Mesenchymal stem cell (in vitro differentiated cells and primary cell): ENCODE measurements at regions not wholly inside any gene's neighbourhood (a gene's known extent, or its start where the extent isn't known, plus 50 kb on each side); places are given as distances from the start of the nearest gene placed in this dataset.

Experiments used
- DNase-seq: peaks from one replicate; pipeline ENCODE4 v3.0.0-alpha.2; 2013
- H2AFZ ChIP-seq: one replicate; pipeline ENCODE4 v1.6.1; 2013; ENCODE audit warnings: low read depth, mild to moderate bottlenecking, control low read depth, inconsistent platforms, low read length, moderate library complexity
- H2AK5ac ChIP-seq: 2 replicates; pipeline ENCODE4 v1.6.1; 2013; ENCODE audit warnings: low read length, moderate library complexity, mild to moderate bottlenecking, inconsistent platforms; ENCODE audit not compliant: severe bottlenecking
- H2BK120ac ChIP-seq: one replicate; pipeline ENCODE4 v1.6.1; 2013; ENCODE audit warnings: low read depth, mild to moderate bottlenecking, inconsistent platforms, low read length, moderate library complexity
- H2BK12ac ChIP-seq, 2 experiments: one replicate each; pipeline ENCODE4 v1.6.1; 2013; ENCODE audit warnings: inconsistent platforms in 2 of 2, low read length in 2 of 2, mild to moderate bottlenecking in 2 of 2, moderate library complexity in 2 of 2, control low read depth in 1 of 2
- H2BK15ac ChIP-seq: one replicate; pipeline ENCODE4 v1.6.1; 2013; ENCODE audit warnings: mild to moderate bottlenecking, low read depth, inconsistent platforms; ENCODE audit not compliant: poor library complexity, severe bottlenecking
- H2BK5ac ChIP-seq: 2 replicates; pipeline ENCODE4 v1.6.1; 2013; ENCODE audit warnings: low read depth, mild to moderate bottlenecking, low read length, control low read depth, inconsistent platforms; ENCODE audit not compliant: poor library complexity, severe bottlenecking
- H3K14ac ChIP-seq, 2 experiments: one replicate each; pipeline ENCODE4 v1.6.1; 2013; ENCODE audit warnings: inconsistent platforms in 2 of 2, low read length in 2 of 2, control low read depth in 1 of 2, mild to moderate bottlenecking in 1 of 2, moderate library complexity in 1 of 2
- H3K18ac ChIP-seq, 2 experiments: one replicate each; pipeline ENCODE4 v1.6.1; 2013; ENCODE audit warnings: inconsistent platforms in 2 of 2, low read length in 2 of 2, control low read depth in 1 of 2, low read depth in 1 of 2, mild to moderate bottlenecking in 1 of 2
- H3K23ac ChIP-seq, 2 experiments: one replicate each; pipeline ENCODE4 v1.6.1; 2013; ENCODE audit warnings: inconsistent platforms in 2 of 2, low read length in 2 of 2, mild to moderate bottlenecking in 2 of 2, moderate library complexity in 2 of 2, control low read depth in 1 of 2
- H3K27ac ChIP-seq: 2 replicates; pipeline ENCODE4 v1.5.1; 2013; ENCODE audit warnings: mild to moderate bottlenecking, moderate library complexity, low read length, control low read depth, inconsistent platforms; ENCODE audit not compliant: poor library complexity, severe bottlenecking
- H3K27me3 ChIP-seq, 2 experiments: 2 replicates each; pipeline versions ENCODE4 v1.6.1 to v1.7.0; 2013; ENCODE audit warnings: low read length in 2 of 2, mild to moderate bottlenecking in 2 of 2, moderate library complexity in 2 of 2, control low read depth in 1 of 2, inconsistent platforms in 1 of 2; ENCODE audit not compliant: control insufficient read depth in 1 of 2, insufficient read depth in 1 of 2
- H3K36me3 ChIP-seq, 2 experiments: 2 replicates each; pipeline versions ENCODE4 v1.6.1 to v1.7.0; 2013; ENCODE audit warnings: low read length in 2 of 2, control low read depth in 1 of 2, inconsistent platforms in 1 of 2, low read depth in 1 of 2, mild to moderate bottlenecking in 1 of 2; ENCODE audit not compliant: insufficient read depth in 2 of 2, control insufficient read depth in 1 of 2
- H3K4ac ChIP-seq, 2 experiments: one replicate each; pipeline ENCODE4 v1.6.1; 2013; ENCODE audit warnings: inconsistent platforms in 2 of 2, low read length in 2 of 2, mild to moderate bottlenecking in 2 of 2, moderate library complexity in 2 of 2, control low read depth in 1 of 2, low read depth in 1 of 2
- H3K4me1 ChIP-seq: 2 replicates; pipeline ENCODE4 v1.6.1; 2013; ENCODE audit warnings: low read depth, low read length, control low read depth; ENCODE audit not compliant: control insufficient read depth, insufficient read depth
- H3K4me2 ChIP-seq: 2 replicates; pipeline ENCODE4 v1.6.1; 2013; ENCODE audit warnings: low read length, mild to moderate bottlenecking, inconsistent platforms; ENCODE audit not compliant: poor library complexity, severe bottlenecking
- H3K4me3 ChIP-seq, 2 experiments: 2 replicates each; pipeline versions ENCODE4 v1.5.1 to v1.7.0; 2013; ENCODE audit warnings: low read length in 2 of 2, mild to moderate bottlenecking in 2 of 2, control low read depth in 1 of 2, low read depth in 1 of 2; ENCODE audit not compliant: insufficient read depth in 1 of 2
- H3K79me1 ChIP-seq: replicated peaks from 2 replicates; pipeline ENCODE4 v1.6.1; 2013; ENCODE audit warnings: mild to moderate bottlenecking, control low read depth, low read length, inconsistent platforms; ENCODE audit not compliant: poor library complexity, severe bottlenecking
- H3K9ac ChIP-seq: 2 replicates; pipeline ENCODE4 v1.7.0; 2013; ENCODE audit warnings: mild to moderate bottlenecking, low read length, moderate library complexity
- H3K9me3 ChIP-seq: 2 replicates; pipeline ENCODE4 v1.7.0; 2013; ENCODE audit warnings: mild to moderate bottlenecking, low read length; ENCODE audit not compliant: control insufficient read depth
- H4K8ac ChIP-seq: one replicate; pipeline ENCODE4 v1.6.1; 2013; ENCODE audit warnings: inconsistent platforms, mild to moderate bottlenecking, low read length, moderate library complexity
- H4K91ac ChIP-seq: one replicate; pipeline ENCODE4 v1.6.1; 2013; ENCODE audit warnings: mild to moderate bottlenecking, low read length, inconsistent platforms
- WGBS: methylation state at CpG from one replicate; pipeline ENCODE4 v1.1.7; 2013; ENCODE audit warnings: mixed read lengths; 5-methylcytosine and 5-hydroxymethylcytosine counted together

GRCh38 chr2:129479892-129480291 lies 499.6 kb upstream of the RAB6C start:
- WGBS: 59% methylated on average over 7 of the region's 7 CpGs
- Histone ChIP-seq H3K4me3 (no peak overlapping the region), H3K18ac (no peak overlapping the region)

DNA sequence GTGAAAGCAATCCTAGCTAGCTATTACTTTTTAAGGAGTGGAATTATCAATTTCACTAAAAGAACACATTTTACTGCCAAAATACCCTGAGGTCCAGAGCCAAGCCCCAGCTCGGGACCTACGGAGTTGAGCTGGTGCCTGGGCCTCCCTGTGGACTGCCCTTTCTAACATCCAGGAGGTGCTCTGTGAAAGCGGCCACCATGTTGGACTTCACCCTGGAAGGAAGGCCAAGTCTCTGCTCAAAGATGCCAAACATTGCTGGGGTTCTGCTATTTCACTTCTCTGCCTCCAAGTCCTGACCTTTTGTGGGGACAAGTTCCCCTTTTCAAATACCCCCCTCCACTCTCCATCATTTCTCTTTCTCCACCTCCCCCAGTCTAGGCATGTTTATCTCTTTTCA lies 498.7 kb upstream of the RAB6C start:
- H2BK120ac ChIP-seq: no peak overlapping the region
- H2BK15ac ChIP-seq: no peak overlapping the region
- H3K79me1 ChIP-seq: no peaks in the 10 kb centered on the region
- DNase-seq: no peak
- H3K4ac ChIP-seq: no peak overlapping the region
- no peaks in the 10 kb centered on the region for H3K9me3 ChIP-seq
- no peak overlapping the region for H3K14ac ChIP-seq
- H3K36me3 ChIP-seq: no peaks in the 10 kb centered on the region
- H3K18ac ChIP-seq: no peak overlapping the region
- H4K91ac ChIP-seq: no peak overlapping the region
- no peak overlapping the region for H2BK5ac ChIP-seq
- H2BK12ac ChIP-seq: no peak overlapping the region
- no peaks in the 10 kb centered on the region for H3K4me1 ChIP-seq
- no peak overlapping the region for H3K27ac ChIP-seq
- H2AK5ac ChIP-seq: no peak overlapping the region
- peaks cover 0 to 3% of the 10 kb centered on the region in 2 experiments for H3K27me3 ChIP-seq
- H3K9ac ChIP-seq: no peak overlapping the region
- H3K23ac ChIP-seq: no peak overlapping the region
- no peak overlapping the region for H4K8ac ChIP-seq
- no peak overlapping the region for H2AFZ ChIP-seq
- WGBS: 73% methylated on average over 3 of the region's 3 CpGs
- no peak overlapping the region for H3K4me3 ChIP-seq
- H3K4me2 ChIP-seq: no peak overlapping the region

More at GRCh38 chr2:129479892-129480291, 499.6 kb upstream of the RAB6C start:
- H3K27ac ChIP-seq: no peak overlapping the region
- H3K4me1 ChIP-seq: no peaks in the 10 kb centered on the region
- H2BK15ac ChIP-seq: no peak overlapping the region
- H3K4me2 ChIP-seq: no peak overlapping the region
- H2BK120ac ChIP-seq: no peak overlapping the region
- H2BK12ac ChIP-seq: no peak overlapping the region
- peaks cover 0 to 3% of the 10 kb centered on the region in 2 experiments for H3K27me3 ChIP-seq
- H2AFZ ChIP-seq: no peak overlapping the region
- H4K91ac ChIP-seq: no peak overlapping the region
- H2BK5ac ChIP-seq: no peak overlapping the region
- no peaks in the 10 kb centered on the region for H3K9me3 ChIP-seq
- no peak overlapping the region for H3K4ac ChIP-seq
- H3K14ac ChIP-seq: no peak overlapping the region
- no peak overlapping the region for H3K23ac ChIP-seq
- no peaks in the 10 kb centered on the region for H3K79me1 ChIP-seq
- no peak overlapping the region for H2AK5ac ChIP-seq
- H3K36me3 ChIP-seq: no peaks in the 10 kb centered on the region
- H4K8ac ChIP-seq: no peak overlapping the region
- DNase-seq: no peak
- no peak overlapping the region for H3K9ac ChIP-seq

DNA sequence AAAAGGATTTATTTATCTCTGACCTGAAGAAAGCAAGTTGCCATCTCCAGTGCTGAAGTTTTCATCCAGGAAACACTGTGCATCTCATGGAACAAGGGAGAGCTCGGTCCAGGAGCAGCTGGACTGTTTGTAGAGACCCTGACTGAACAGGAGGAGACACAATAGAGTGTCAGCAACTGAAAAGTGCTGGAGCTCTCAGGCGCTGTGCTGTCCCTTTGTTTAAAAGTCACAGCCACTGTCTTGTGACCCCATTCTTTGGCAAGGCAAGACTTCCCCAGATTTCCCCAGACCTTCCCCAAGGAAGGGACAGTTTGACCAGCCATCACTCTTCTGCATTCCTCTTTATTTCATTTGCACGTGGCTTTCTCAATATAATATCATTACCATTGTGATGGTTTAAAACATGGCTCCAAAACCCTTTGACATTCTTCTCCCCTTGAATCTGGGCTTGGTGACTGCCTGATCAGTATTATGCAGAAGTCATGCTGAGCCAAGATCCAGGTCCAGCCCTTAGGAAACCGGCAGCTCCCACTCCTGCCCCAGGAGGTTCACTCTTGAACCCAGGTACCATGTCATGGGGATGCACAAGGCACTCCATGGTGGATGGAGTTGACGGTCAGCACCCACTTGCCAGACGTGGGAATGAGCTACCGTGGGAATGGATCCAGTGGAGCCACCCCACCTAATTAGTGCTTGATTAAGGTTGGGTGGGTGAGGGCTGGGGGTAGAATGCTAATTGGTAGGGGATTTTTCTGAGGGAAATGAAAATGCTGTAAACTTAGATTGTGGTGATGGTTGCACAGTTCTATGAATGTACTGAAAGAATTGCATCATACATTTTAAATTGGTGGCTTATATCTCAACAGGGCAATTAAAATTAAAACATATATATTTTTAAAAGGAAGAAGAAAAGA lies 497.9 kb upstream of the RAB6C start:
- Histone ChIP-seq H3K27me3 (peaks cover 0 to 3% of the 10 kb centered on the region in 2 experiments), H2BK120ac (no peak overlapping the region), H3K9ac (no peak overlapping the region), H3K27ac (no peak overlapping the region), H3K79me1 (no peaks in the 10 kb centered on the region), H3K14ac (no peak overlapping the region), H3K4me1 (no peaks in the 10 kb centered on the region), H4K8ac (no peak overlapping the region), H2BK5ac (no peak overlapping the region), H3K18ac (no peak overlapping the region), H2AK5ac (no peak overlapping the region), H3K4ac (no peak overlapping the region), H3K4me2 (no peak overlapping the region), H2AFZ (no peak overlapping the region), H3K36me3 (no peaks in the 10 kb centered on the region), H4K91ac (no peak overlapping the region), H3K4me3 (no peak overlapping the region), H3K23ac (no peak overlapping the region), H3K9me3 (no peaks in the 10 kb centered on the region), H2BK12ac (no peak overlapping the region), H2BK15ac (no peak overlapping the region)
- DNase-seq: no peak
- WGBS: 62% methylated on average over 7 of the region's 7 CpGs

DNA sequence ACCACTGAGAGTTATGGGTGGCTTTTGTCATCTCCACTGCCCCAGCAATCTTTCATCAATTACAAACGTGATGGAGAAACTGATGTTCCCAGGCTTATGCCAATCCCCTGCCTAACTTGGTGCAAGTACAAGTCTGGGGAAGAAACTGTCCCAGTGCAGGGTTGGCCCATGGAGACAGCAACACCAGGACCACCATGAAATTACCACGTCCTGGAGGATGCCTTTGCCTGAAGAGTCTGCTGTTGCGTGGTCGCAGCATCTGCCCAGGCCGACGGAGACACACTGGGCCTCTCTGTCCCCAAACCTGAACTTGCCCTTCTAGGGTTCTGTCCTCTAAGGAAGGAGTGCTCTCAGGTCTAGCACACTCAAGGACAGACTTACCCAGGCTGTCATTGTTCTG lies 496.8 kb upstream of the RAB6C start:
- Histone ChIP-seq H3K4me2 (no peak overlapping the region), H4K91ac (no peak overlapping the region), H3K23ac (no peak overlapping the region), H2AFZ (no peak overlapping the region), H2BK15ac (no peak overlapping the region), H3K18ac (no peak overlapping the region), H2BK5ac (no peak overlapping the region), H2BK120ac (no peak overlapping the region), H3K9ac (no peak overlapping the region), H3K9me3 (no peaks in the 10 kb centered on the region), H3K4me1 (no peaks in the 10 kb centered on the region), H3K4me3 (no peak overlapping the region), H3K36me3 (no peaks in the 10 kb centered on the region), H3K27ac (no peak overlapping the region), H2AK5ac (no peak overlapping the region), H2BK12ac (no peak overlapping the region), H3K27me3 (peaks cover 0 to 3% of the 10 kb centered on the region in 2 experiments), H3K4ac (no peak overlapping the region), H3K14ac (no peak overlapping the region), H4K8ac (no peak overlapping the region), H3K79me1 (no peaks in the 10 kb centered on the region)
- WGBS: 87% methylated on average over 6 of the region's 6 CpGs
- no peak for DNase-seq
